PC-9 (cell line): ENCODE measurements at regions not wholly inside any gene's neighbourhood (a gene's known extent, or its start where the extent isn't known, plus 50 kb on each side); places are given as distances from the start of the nearest gene placed in this dataset.

ENCODE experiments used
- BruUV-seq: library from RNA; stranded (reverse); fragments of 400-500 nt; replicated peaks from 2 replicates; lab custom pipeline; 2021; lab: Mats Ljungman, UMichigan
- CTCF ChIA-PET: fragments of 300-600 bp; sonication (Branson Sonifier 250); formaldehyde crosslinking; loops from one replicate; lab custom pipeline; 2022; ENCODE audit warnings: antibody characterized with exemption; lab: Charles Lee
- POLR2A ChIA-PET: fragments of 300-600 bp; sonication (Branson Sonifier 250); formaldehyde crosslinking; loops from one replicate; lab custom pipeline; 2022; ENCODE audit warnings: antibody characterized with exemption; ENCODE audit not compliant: unreplicated experiment; lab: Charles Lee
- DNase-seq, 2 experiments: peaks; one replicate each; pipeline versions ENCODE4 v3.0.0 to v3.0.0-alpha.2; 2015 to 2022; ENCODE audit warnings: mixed read lengths in 1 of 2
- H2AFZ ChIP-seq: fragments of 200-600 bp; sonication (generic); 2 replicates; pipeline ENCODE4 v1.8.1; 2017; ENCODE audit warnings: antibody characterized with exemption
- H3F3A ChIP-seq: fragments of 200-600 bp; sonication (generic); 2 replicates; pipeline ENCODE4 v1.8.1; 2017; ENCODE audit warnings: antibody characterized with exemption, mild to moderate bottlenecking, low read depth; ENCODE audit not compliant: insufficient read depth
- H3K27ac ChIP-seq: fragments of 200-600 bp; sonication (generic); 2 replicates; pipeline ENCODE4 v1.6.1; 2016; ENCODE audit warnings: mixed run types
- H3K27me3 ChIP-seq: fragments of 200-600 bp; sonication (generic); 2 replicates; pipeline ENCODE4 v1.6.1; 2016; ENCODE audit warnings: low read depth, mixed run types; ENCODE audit not compliant: insufficient read depth
- H3K36me3 ChIP-seq: fragments of 200-600 bp; sonication (generic); 2 replicates; pipeline ENCODE4 v1.6.1; 2016; ENCODE audit warnings: low read depth, mixed run types
- H3K4me1 ChIP-seq: fragments of 200-600 bp; sonication (generic); replicated peaks from 2 replicates; pipeline ENCODE4 v1.6.1; 2016; ENCODE audit warnings: mixed run types; ENCODE audit not compliant: insufficient read depth
- H3K4me2 ChIP-seq: fragments of 200-600 bp; sonication (generic); 2 replicates; pipeline ENCODE4 v1.6.1; 2017; ENCODE audit warnings: mixed run types
- H3K4me3 ChIP-seq: fragments of 200-600 bp; sonication (generic); 2 replicates; pipeline ENCODE4 v1.6.1; 2016; ENCODE audit warnings: mixed run types
- H3K79me2 ChIP-seq: fragments of 200-600 bp; sonication (generic); 2 replicates; pipeline ENCODE4 v1.6.1; 2017; ENCODE audit warnings: low read depth, mixed run types
- H3K9me2 ChIP-seq: fragments of 200-600 bp; sonication (generic); 2 replicates; pipeline ENCODE4 v1.8.1; 2017; ENCODE audit warnings: mild to moderate bottlenecking; ENCODE audit not compliant: insufficient read depth
- H3K9me3 ChIP-seq: fragments of 200-600 bp; sonication (generic); 2 replicates; pipeline ENCODE4 v1.8.1; 2016; ENCODE audit warnings: low read depth; ENCODE audit not compliant: insufficient read depth
- H4K20me1 ChIP-seq: fragments of 200-600 bp; sonication (generic); 2 replicates; pipeline ENCODE4 v1.8.1; 2017; ENCODE audit not compliant: insufficient read depth
- EZH2 ChIP-seq: fragments of 200-600 bp; sonication (generic); IDR thresholded peaks from 2 replicates; pipeline ENCODE4 v1.8.0; 2017; ENCODE audit warnings: antibody characterized with exemption, low read depth
- intact Hi-C: fragments of 100-400 bp; cut with micrococcal nuclease; formaldehyde crosslinking; loops from one replicate; pipeline ENCODE4 v1.10.0; 2022; ENCODE audit not compliant: unreplicated experiment
- TF ChIP-seq, protein P1 (sequence below): fragments of 200-600 bp; sonication (generic); conservative IDR thresholded peaks from 2 replicates; pipeline ENCODE4 v1.6.1; 2017; ENCODE audit warnings: mixed run types, antibody characterized with exemption, mild to moderate bottlenecking, moderate library complexity

DNA sequence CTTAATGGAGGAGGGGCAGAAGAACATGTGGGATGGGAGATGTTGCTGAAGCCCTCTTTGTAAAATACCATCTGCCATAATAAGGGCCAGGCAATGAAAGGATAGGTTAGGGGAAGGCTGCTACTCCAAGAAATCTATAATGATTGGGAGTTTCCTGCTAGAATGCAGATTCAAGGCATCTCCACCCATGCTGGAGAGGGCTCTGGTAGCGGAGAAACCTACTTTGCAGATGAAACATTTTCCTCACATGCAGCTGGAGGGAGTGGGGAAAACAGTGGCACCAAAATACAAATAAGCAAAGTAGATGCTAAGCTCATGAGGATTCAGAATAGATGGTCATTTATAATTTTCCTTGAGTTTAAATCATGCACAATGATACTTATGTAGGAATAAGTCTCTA, 82.3 kb upstream of the GCFC2 start:
- no peaks in the 10 kb centered on the region for H4K20me1 ChIP-seq
- no peak overlapping the region for H2AFZ ChIP-seq
- no peaks in the 10 kb centered on the region for H3K36me3 ChIP-seq
- DNase-seq = no peak
- no peak overlapping the region for H3K4me3 ChIP-seq
- ChIA-PET CTCF (no interaction called here), POLR2A (interaction anchor here (0.6 kb wide), 1 partner anchor 152 kb away, joined by 4 read pairs; no protein-coding TSS in a partner anchor)
- H3K9me2 ChIP-seq = no peaks in the 10 kb centered on the region
- intact Hi-C loops = no loop called here
- peaks cover 10% of the 10 kb centered on the region; the same call in 1 of the 2 replicates for H3K27me3 ChIP-seq
- no peaks in the 10 kb centered on the region for H3F3A ChIP-seq
- no TSS peak for BruUV-seq
- no peak overlapping the region for H3K4me2 ChIP-seq
- TF ChIP-seq, protein P1, sequence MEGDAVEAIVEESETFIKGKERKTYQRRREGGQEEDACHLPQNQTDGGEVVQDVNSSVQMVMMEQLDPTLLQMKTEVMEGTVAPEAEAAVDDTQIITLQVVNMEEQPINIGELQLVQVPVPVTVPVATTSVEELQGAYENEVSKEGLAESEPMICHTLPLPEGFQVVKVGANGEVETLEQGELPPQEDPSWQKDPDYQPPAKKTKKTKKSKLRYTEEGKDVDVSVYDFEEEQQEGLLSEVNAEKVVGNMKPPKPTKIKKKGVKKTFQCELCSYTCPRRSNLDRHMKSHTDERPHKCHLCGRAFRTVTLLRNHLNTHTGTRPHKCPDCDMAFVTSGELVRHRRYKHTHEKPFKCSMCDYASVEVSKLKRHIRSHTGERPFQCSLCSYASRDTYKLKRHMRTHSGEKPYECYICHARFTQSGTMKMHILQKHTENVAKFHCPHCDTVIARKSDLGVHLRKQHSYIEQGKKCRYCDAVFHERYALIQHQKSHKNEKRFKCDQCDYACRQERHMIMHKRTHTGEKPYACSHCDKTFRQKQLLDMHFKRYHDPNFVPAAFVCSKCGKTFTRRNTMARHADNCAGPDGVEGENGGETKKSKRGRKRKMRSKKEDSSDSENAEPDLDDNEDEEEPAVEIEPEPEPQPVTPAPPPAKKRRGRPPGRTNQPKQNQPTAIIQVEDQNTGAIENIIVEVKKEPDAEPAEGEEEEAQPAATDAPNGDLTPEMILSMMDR = no peak
- TF ChIP-seq EZH2 = no peak
- H3K79me2 ChIP-seq = no peaks in the 10 kb centered on the region
- H3K4me1 ChIP-seq = no peaks in the 10 kb centered on the region
- no peak overlapping the region for H3K27ac ChIP-seq
- no peaks in the 10 kb centered on the region for H3K9me3 ChIP-seq

DNA sequence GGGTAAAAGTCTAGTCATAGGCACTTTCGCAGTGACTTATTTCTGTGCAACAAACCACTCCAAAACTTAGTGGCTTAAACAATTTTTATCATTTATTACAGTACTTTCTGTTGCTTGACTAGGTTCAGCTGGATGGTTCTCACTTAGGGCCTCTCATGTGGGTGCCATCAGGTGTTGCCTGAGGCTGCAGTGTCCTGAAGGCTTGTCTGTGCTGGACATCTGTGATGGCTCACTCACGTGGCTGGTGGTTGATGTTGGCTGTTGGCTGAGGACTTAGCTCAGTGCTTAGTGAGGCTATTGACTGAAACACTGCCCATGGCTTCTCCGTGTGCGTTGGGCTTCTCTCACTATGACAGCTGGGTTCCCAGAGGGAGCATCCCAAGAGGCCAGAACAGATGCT, 81.4 kb upstream of the GCFC2 start:
- TF ChIP-seq EZH2 = no peak
- TF ChIP-seq, protein P1 = no peak
- DNase-seq = no peak
- Histone ChIP-seq H3K79me2 (no peaks in the 10 kb centered on the region), H2AFZ (no peak overlapping the region), H4K20me1 (no peaks in the 10 kb centered on the region), H3K4me1 (no peaks in the 10 kb centered on the region), H3K27me3 (peaks cover 8% of the 10 kb centered on the region; the same call in 1 of the 2 replicates), H3F3A (no peaks in the 10 kb centered on the region), H3K4me3 (no peak overlapping the region), H3K9me3 (no peaks in the 10 kb centered on the region), H3K27ac (no peak overlapping the region), H3K36me3 (no peaks in the 10 kb centered on the region), H3K4me2 (no peak overlapping the region), H3K9me2 (no peaks in the 10 kb centered on the region)
- ChIA-PET CTCF (no interaction called here), POLR2A (no interaction called here)
- intact Hi-C loops = no loop called here
- BruUV-seq = no TSS peak

DNA sequence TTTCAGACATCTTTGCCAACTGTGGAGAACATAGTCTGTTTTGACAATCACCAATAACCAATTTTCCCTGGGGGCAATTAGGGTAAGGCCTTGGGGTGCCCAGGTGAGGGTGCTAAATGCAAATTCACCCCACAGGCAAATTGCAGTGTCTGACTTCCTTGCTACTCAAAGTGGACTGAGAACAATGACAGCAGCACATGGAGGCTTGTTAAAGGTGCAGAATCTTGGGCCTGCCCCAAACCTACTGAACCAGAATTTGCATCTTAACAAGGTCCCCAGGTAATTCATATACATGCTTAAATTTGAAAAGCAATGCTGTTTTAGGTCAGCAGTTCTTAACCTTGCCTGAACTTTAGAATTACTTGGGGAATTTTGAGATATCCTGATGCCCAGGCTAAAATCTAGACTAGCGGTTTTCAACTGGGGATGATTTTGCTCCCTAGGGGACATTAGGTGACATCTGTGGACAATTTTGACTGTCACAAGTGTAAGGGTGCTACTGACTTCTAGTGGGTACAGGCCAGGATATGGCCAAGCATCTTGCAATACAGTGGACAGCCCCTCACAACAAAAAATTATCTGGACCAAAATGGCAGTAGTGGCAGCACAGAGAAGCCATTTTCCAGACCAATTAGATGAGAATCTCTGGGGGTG, 80.2 kb upstream of the GCFC2 start:
- no peak for DNase-seq
- no peaks in the 10 kb centered on the region for H4K20me1 ChIP-seq
- peaks cover 8% of the 10 kb centered on the region; the same call in 1 of the 2 replicates for H3K27me3 ChIP-seq
- no peaks in the 10 kb centered on the region for H3F3A ChIP-seq
- no peaks in the 10 kb centered on the region for H3K36me3 ChIP-seq
- H3K4me1 ChIP-seq = no peaks in the 10 kb centered on the region
- no peak overlapping the region for H2AFZ ChIP-seq
- no peak overlapping the region for H3K27ac ChIP-seq
- ChIA-PET POLR2A (no interaction called here), CTCF (no interaction called here)
- H3K9me3 ChIP-seq = no peaks in the 10 kb centered on the region
- no peaks in the 10 kb centered on the region for H3K79me2 ChIP-seq
- no peaks in the 10 kb centered on the region for H3K9me2 ChIP-seq
- no peak for TF ChIP-seq EZH2
- TF ChIP-seq, protein P1 = no peak
- no peak overlapping the region for H3K4me2 ChIP-seq
- intact Hi-C loops = no loop called here
- no peak overlapping the region for H3K4me3 ChIP-seq
- BruUV-seq = no TSS peak
